Mucosa of descending colon (tissue), 3 donors: ENCODE measurements at regions not wholly inside any gene's neighbourhood (a gene's known extent, or its start where the extent isn't known, plus 50 kb on each side); places are given as distances from the start of the nearest gene placed in this dataset.
"Not testable (repeated sequence)": the region's sequence is repeated elsewhere in the genome, so short reads cannot be mapped to it uniquely, and the experiment has no call there.

ENCODE experiments used
- ATAC-seq: fragments of 200-7000 bp; cut with Tn5 transposase; one replicate; pipeline ENCODE4 v1.9.1; 2020; ENCODE audit warnings: mild to moderate bottlenecking, moderate library complexity
- DNase-seq, 3 donors: peaks; one replicate each; pipeline ENCODE4 v3.0.0-alpha.2; 2020
- H3K36me3 ChIP-seq: fragments of 200-600 bp; one replicate; pipeline ENCODE4 v1.8.0; 2021; ENCODE audit warnings: low read depth, mild to moderate bottlenecking
- H3K4me1 ChIP-seq: fragments of 200-600 bp; one replicate; pipeline ENCODE4 v1.8.0; 2021; ENCODE audit warnings: low read depth, mild to moderate bottlenecking
- H3K4me3 ChIP-seq: fragments of 200-600 bp; one replicate; pipeline ENCODE4 v1.8.0; 2021; ENCODE audit warnings: mild to moderate bottlenecking
- H3K9me3 ChIP-seq: fragments of 200-600 bp; one replicate; pipeline ENCODE4 v1.8.0; 2021; ENCODE audit warnings: mild to moderate bottlenecking
- intact Hi-C, 2 donors: fragments of 100-400 bp; cut with DNase I in 1 of 2; cut with micrococcal nuclease in 1 of 2; formaldehyde crosslinking; loops; one replicate each; pipeline versions ENCODE4 v1.11.0 to v1.11.1; 2022; cut with DNase I, micrococcal nuclease
- TF ChIP-seq, protein P1 (sequence below): fragments of 200-600 bp; IDR thresholded peaks from one replicate; pipeline ENCODE4 v1.8.0; 2022; ENCODE audit warnings: antibody characterized with exemption, mild to moderate bottlenecking
- donor health status: DM: no; HTN: no; CAD: no; lungs with moderate emphysema.
- donor health status: DM: no; HTN: no; CAD: no.
- donor health status: DM: no; HTN: yes; CAD: no.

GRCh38 chr14:30356438-30357202, 202.3 kb upstream of the G2E3 start:
- intact Hi-C loops: no loop called here
- Histone ChIP-seq H3K4me1 (no peaks in the 10 kb centered on the region), H3K9me3 (no peaks in the 10 kb centered on the region), H3K36me3 (no peaks in the 10 kb centered on the region), H3K4me3 (no peak overlapping the region)
- DNase-seq (no peak), ATAC-seq (no peak)
- TF ChIP-seq, protein P1, sequence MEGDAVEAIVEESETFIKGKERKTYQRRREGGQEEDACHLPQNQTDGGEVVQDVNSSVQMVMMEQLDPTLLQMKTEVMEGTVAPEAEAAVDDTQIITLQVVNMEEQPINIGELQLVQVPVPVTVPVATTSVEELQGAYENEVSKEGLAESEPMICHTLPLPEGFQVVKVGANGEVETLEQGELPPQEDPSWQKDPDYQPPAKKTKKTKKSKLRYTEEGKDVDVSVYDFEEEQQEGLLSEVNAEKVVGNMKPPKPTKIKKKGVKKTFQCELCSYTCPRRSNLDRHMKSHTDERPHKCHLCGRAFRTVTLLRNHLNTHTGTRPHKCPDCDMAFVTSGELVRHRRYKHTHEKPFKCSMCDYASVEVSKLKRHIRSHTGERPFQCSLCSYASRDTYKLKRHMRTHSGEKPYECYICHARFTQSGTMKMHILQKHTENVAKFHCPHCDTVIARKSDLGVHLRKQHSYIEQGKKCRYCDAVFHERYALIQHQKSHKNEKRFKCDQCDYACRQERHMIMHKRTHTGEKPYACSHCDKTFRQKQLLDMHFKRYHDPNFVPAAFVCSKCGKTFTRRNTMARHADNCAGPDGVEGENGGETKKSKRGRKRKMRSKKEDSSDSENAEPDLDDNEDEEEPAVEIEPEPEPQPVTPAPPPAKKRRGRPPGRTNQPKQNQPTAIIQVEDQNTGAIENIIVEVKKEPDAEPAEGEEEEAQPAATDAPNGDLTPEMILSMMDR: no peak

GRCh38 chr14:30357791-30358190, 201.2 kb upstream of the G2E3 start:
- Histone ChIP-seq H3K9me3 (no peaks in the 10 kb centered on the region), H3K36me3 (no peaks in the 10 kb centered on the region), H3K4me1 (no peaks in the 10 kb centered on the region), H3K4me3 (no peak overlapping the region)
- intact Hi-C loops: no loop called here
- ATAC-seq (no peak), DNase-seq (no peak)
- TF ChIP-seq, protein P1: no peak

DNA sequence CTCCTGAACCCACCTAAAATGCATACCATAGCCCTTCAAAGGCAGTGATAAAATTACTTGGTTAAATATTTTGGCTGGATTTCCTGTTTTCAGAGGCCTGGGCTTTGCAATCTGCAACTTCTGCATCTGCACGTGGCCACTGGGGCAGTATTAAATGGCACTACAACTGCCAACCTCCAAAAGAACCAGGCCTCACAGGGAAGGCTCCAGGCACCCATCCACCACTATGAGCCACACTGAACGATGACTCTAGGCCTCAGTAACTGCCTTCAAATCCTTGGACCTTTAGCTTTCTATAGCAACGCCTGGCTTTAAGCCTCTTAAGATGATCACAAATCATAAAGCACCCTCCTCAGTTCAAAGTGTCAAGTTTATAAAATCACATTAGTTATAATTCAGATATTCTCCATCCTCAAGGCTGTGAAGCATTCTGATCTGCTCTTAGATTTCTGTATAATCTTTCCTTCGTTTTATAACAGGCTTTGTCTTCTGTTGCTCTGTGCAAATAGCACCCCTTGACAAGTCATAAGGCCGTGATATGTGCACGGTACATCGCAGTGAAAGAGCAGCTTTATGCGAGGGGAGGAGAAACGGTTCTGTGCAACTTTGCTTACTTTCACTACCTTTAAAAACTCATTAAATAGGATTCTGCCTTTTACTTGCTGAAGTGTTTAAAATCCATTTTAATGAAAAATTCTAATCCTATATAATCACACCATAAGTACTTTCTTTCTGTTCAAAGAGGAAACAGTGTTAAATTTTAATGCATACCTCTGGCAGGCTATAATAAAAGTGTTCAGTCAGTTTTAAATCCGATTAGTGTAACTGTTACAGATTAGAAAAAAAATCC, 196.4 kb upstream of the G2E3 start:
- DNase-seq (no peak), ATAC-seq (no peak)
- TF ChIP-seq, protein P1: no peak

GRCh38 chr14:30363219-30363880, 195.6 kb upstream of the G2E3 start:
- H3K9me3 ChIP-seq, H3K4me3 ChIP-seq, intact Hi-C loops, ATAC-seq, H3K36me3 ChIP-seq, H3K4me1 ChIP-seq, DNase-seq: not testable (repeated sequence)

More for the DNA sequence above, 196.4 kb upstream of the G2E3 start:
- intact Hi-C loops: no loop called here
- no peak overlapping the region for H3K4me3 ChIP-seq
- H3K9me3 ChIP-seq: no peaks in the 10 kb centered on the region
- H3K4me1 ChIP-seq: no peaks in the 10 kb centered on the region
- H3K36me3 ChIP-seq: no peaks in the 10 kb centered on the region

DNA sequence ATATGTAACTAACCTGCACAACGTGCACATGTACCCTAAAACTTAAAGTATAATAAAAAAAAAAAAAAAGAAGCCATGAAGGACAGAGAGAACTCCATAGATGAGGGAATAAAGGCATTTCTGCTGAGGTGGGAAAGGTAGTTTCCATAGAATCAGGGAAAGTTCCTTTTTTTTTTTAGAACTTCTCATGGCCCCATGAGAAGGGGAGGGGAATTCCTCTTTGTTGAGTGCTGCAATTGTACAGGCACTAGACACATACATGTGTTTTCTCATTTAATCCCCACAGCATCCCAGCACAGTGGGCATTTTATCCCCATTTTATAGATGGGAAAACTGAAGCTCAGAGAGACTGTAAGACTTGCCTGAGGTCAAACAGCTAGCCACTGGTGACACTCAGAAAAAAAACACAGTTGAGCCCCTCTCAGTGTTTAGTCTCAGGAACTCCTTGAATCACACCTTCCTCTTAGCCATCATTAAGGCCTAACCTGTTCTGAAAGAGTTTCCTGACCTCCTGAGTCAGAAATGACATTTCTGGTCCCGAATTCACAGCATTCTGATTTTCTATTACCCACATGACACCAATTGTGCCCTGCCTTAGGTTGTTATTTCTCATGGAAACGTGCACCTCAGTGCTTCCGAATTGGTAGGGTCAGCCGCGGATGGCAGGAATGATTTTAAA, 189.3 kb upstream of the G2E3 start:
- DNase-seq: no peak
- H3K4me3 ChIP-seq: no peak overlapping the region
- no peaks in the 10 kb centered on the region for H3K9me3 ChIP-seq
- no peak for ATAC-seq
- intact Hi-C loops: loop anchor here in 1 of 2 donors (10.0 kb wide), 1 partner anchor 155 kb away; no protein-coding TSS in a partner anchor
- TF ChIP-seq, protein P1: no peak
- H3K36me3 ChIP-seq: no peaks in the 10 kb centered on the region
- H3K4me1 ChIP-seq: no peaks in the 10 kb centered on the region
